Stimulated activated naive B cell treated with anti-CD40 and anti-IgM and Interleukin-4, amounts not matched to agents 10 μg/mL and 1 μg/mL and 100 μg/mL, for 72 hours (primary cell): ENCODE measurements at regions not wholly inside any gene's neighbourhood (a gene's known extent, or its start where the extent isn't known, plus 50 kb on each side); places are given as distances from the start of the nearest gene placed in this dataset.
"Not testable (repeated sequence)": the region's sequence is repeated elsewhere in the genome, so short reads cannot be mapped to it uniquely, and the experiment has no call there.

ENCODE experiments used
- ATAC-seq, 2 donors: fragments of 150-1000 bp; cut with Tn5 transposase; replicated peaks; 2 replicates each; pipeline ENCODE4 v1.10.0; 2021; ENCODE audit warnings: moderate library complexity in 1 of 2
- DNase-seq: peaks from one replicate; pipeline ENCODE4 v3.0.0; 2021
- H3K27ac Mint-ChIP-seq: one replicate; pipeline ENCODE4 v1.8.0; 2022; ENCODE audit warnings: mild to moderate bottlenecking, mixed read lengths
- H3K27me3 Mint-ChIP-seq, 2 donors: one replicate each; pipeline ENCODE4 v1.8.0; 2022; ENCODE audit warnings: mixed read lengths in 2 of 2
- H3K36me3 Mint-ChIP-seq, 2 donors: one replicate each; pipeline ENCODE4 v1.8.0; 2022; ENCODE audit warnings: mixed read lengths in 2 of 2, mild to moderate bottlenecking in 1 of 2
- H3K4me1 Mint-ChIP-seq, 2 donors: one replicate each; pipeline ENCODE4 v1.8.0; 2022; ENCODE audit warnings: mixed read lengths in 2 of 2, mild to moderate bottlenecking in 1 of 2
- H3K4me3 Mint-ChIP-seq, 2 donors: one replicate each; pipeline ENCODE4 v1.8.0; 2022; ENCODE audit warnings: mild to moderate bottlenecking in 2 of 2, mixed read lengths in 2 of 2, moderate library complexity in 1 of 2
- H3K9me3 Mint-ChIP-seq, 2 donors: one replicate each; pipeline ENCODE4 v1.8.0; 2022; ENCODE audit warnings: mixed read lengths in 2 of 2, mild to moderate bottlenecking in 1 of 2

- peaks cover 9 to 12% of the 10 kb centered on the region in 2 donors for H3K9me3 Mint-ChIP-seq
- H3K4me3 Mint-ChIP-seq = peak overlapping the region; percentile 74 to 82
- peak overlapping the region; percentile 73 for H3K27ac Mint-ChIP-seq
- DNase-seq (no peak), ATAC-seq (peak in 1 of 2 donors; percentile 27)
- peaks cover 11 to 18% of the 10 kb centered on the region in 2 donors for H3K27me3 Mint-ChIP-seq
- peaks cover 6 to 7% of the 10 kb centered on the region in 2 donors for H3K4me1 Mint-ChIP-seq
- H3K36me3 Mint-ChIP-seq = peaks cover 0 to 4% of the 10 kb centered on the region in 2 donors
Observed at GRCh38 chr19:37303591-37304171, 67.2 kb upstream of the ZNF527 start.

DNA sequence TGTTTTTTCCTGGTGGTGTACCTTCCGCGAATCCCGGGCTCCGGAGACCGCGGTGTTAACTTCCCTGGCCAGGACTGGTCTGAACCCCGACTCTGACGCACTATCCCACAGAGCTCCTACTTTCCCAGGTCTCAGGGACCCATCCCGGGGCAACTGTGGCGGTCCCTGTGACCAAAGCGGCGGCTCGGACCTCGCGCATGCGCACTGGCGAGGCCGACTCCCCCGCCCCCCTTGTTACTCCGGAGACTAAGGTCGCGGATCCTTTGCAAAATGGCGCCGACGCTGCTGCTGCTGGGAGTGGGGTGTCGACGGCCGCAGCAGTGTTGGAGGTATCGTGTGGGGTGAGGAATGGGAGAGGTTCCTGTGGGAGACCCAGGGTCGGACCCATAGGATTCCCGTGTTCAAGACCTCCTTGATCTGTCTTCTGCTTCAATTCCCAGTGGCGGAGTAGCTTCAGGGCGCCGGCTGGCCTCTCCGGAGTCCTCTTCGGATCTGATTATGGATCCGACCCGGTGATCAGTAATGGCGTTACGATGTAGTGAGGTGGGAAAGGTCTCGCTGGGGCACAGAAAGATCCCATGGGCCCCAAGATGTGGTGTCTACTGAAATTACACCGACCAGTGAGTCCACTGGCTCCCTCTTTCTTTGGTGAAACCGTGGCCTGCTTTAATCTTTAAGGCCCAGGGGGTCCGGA, 66.6 kb upstream of the ZNF527 start:
- no peak for DNase-seq
- peak in 1 of 2 donors; percentile 54 for ATAC-seq

GRCh38 chr19:37304884-37305255, 66.0 kb upstream of the ZNF527 start:
- peaks cover 11 to 18% of the 10 kb centered on the region in 2 donors for H3K27me3 Mint-ChIP-seq

More for the DNA sequence above, 66.6 kb upstream of the ZNF527 start:
- peaks cover 11 to 18% of the 10 kb centered on the region in 2 donors for H3K27me3 Mint-ChIP-seq
- peaks cover 0 to 4% of the 10 kb centered on the region in 2 donors for H3K36me3 Mint-ChIP-seq
- peak overlapping the region; percentile 74 to 82 for H3K4me3 Mint-ChIP-seq
- peaks cover 9 to 12% of the 10 kb centered on the region in 2 donors for H3K9me3 Mint-ChIP-seq
- peak overlapping the region; percentile 73 for H3K27ac Mint-ChIP-seq
- H3K4me1 Mint-ChIP-seq = peaks cover 6 to 7% of the 10 kb centered on the region in 2 donors

GRCh38 chr19:37306383-37306963, 64.4 kb upstream of the ZNF527 start:
- DNase-seq (no peak), ATAC-seq (no peak)
- Mint-ChIP-seq H3K9me3 (peaks cover 9 to 12% of the 10 kb centered on the region in 2 donors), H3K27ac (no peak overlapping the region), H3K36me3 (peaks cover 0 to 4% of the 10 kb centered on the region in 2 donors), H3K27me3 (peaks cover 11 to 21% of the 10 kb centered on the region in 2 donors), H3K4me3 (no peak overlapping the region), H3K4me1 (peaks cover 9 to 13% of the 10 kb centered on the region in 2 donors)

More at GRCh38 chr19:37304884-37305255, 66.0 kb upstream of the ZNF527 start:
- DNase-seq (no peak), ATAC-seq (no peak)
- H3K4me3 Mint-ChIP-seq = no peak overlapping the region
- peaks cover 7 to 8% of the 10 kb centered on the region in 2 donors for H3K4me1 Mint-ChIP-seq
- no peak overlapping the region for H3K27ac Mint-ChIP-seq
- H3K36me3 Mint-ChIP-seq = peaks cover 0 to 4% of the 10 kb centered on the region in 2 donors
- H3K9me3 Mint-ChIP-seq = peaks cover 9 to 12% of the 10 kb centered on the region in 2 donors

GRCh38 chr19:37309834-37310575, 60.9 kb upstream of the ZNF527 start:
- DNase-seq = no peak

DNA sequence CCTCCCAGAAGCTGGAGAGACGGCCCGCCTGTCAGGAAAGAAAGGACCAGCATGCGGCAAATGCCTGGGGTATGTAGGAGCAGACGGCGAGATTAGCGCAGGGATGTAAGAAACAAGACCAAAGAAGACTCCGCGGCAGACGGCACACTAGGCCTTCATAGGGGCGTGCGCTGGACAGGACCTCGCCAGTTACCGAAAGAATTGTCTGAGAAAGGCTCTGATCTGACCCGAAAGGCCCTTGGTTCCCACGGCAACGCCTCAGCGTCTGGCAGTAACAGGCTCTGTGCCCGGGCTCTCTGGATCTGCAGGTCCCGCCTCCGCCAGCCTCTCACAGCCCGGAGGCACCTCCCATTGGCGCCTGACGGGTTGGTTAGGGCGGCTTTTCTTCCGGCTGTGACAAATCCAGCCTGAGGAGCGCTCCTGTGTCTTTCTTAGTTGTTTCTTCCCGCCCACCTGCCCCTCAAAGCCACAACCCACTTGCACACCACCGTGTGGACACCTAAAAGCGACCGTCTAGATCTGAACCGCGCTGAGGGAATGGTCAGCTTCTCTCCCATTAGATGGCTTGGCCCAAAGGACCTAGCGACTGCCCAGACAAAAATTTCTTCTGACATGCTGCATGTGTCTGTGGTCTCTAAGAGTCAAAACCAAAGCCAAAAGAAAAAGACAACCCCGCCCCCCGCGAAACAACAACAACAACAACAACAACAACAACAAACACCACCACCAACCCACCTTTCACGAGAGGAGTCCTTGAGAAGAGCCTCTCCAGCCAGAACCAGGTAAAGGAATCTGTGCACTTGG, 58.2 kb upstream of the ZNF527 start:
- H3K27me3 Mint-ChIP-seq, H3K9me3 Mint-ChIP-seq, H3K36me3 Mint-ChIP-seq: not testable (repeated sequence)
- H3K4me1 Mint-ChIP-seq = peaks cover 15 to 21% of the 10 kb centered on the region in 2 donors
- H3K4me3 Mint-ChIP-seq = peak overlapping the region; percentile 77 to 82
- H3K27ac Mint-ChIP-seq = peak overlapping the region; percentile 47
- DNase-seq (peak; percentile 65), ATAC-seq (peak; percentile 68 to 69)

More at GRCh38 chr19:37309834-37310575, 60.9 kb upstream of the ZNF527 start:
- Mint-ChIP-seq H3K4me3 (no peak overlapping the region), H3K27ac (no peak overlapping the region), H3K9me3 (peaks cover 6 to 9% of the 10 kb centered on the region in 2 donors), H3K4me1 (peaks cover 15 to 21% of the 10 kb centered on the region in 2 donors), H3K36me3 (peaks cover 1 to 5% of the 10 kb centered on the region in 2 donors), H3K27me3 (peaks cover 5 to 6% of the 10 kb centered on the region in 2 donors)
- no peak for ATAC-seq

GRCh38 chr19:37313335-37313627, 57.6 kb upstream of the ZNF527 start:
- ATAC-seq (no peak), DNase-seq (no peak)
- Mint-ChIP-seq H3K4me1 (peaks cover 15 to 21% of the 10 kb centered on the region in 2 donors), H3K27ac (no peak overlapping the region), H3K9me3 (peaks cover 3 to 5% of the 10 kb centered on the region in 2 donors), H3K27me3 (peaks cover 5 to 6% of the 10 kb centered on the region in 2 donors), H3K4me3 (peak overlapping the region; percentile 77 to 82), H3K36me3 (peaks cover 4 to 9% of the 10 kb centered on the region in 2 donors)

- peaks cover 3 to 5% of the 10 kb centered on the region in 2 donors for H3K9me3 Mint-ChIP-seq
- peaks cover 24 to 43% of the 10 kb centered on the region in 2 donors for H3K4me1 Mint-ChIP-seq
- peak; percentile 95 for DNase-seq
- H3K27ac Mint-ChIP-seq = peak overlapping the region; percentile 99
- peaks cover 23 to 39% of the 10 kb centered on the region in 2 donors for H3K36me3 Mint-ChIP-seq
- peak; percentile 94 to 96 for ATAC-seq
- peak overlapping the region; percentile 97 to 99 for H3K4me3 Mint-ChIP-seq
- peaks cover 0 to 6% of the 10 kb centered on the region in 2 donors for H3K27me3 Mint-ChIP-seq
Observed at GRCh38 chr19:37317403-37318209, 53.3 kb upstream of the ZNF527 start.

DNA sequence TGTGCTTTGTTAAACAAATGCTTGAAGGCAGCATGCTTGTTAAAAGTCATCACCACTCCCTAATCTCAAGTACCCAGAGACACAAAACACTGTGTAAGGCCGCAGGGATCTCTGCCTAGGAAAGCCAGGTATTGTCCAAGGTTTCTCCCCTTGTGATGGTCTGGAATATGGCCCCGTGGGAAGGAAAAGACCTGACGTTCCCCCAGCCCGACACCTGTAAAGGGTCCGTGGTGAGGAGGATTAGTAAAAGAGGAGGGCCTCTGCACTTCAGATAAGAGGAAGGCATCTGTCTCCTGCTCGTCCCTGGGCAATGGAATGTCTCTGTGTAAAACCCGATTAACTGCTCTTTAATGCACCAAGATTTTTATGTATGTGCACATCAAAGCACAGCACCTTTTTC, 49.9 kb upstream of the ZNF527 start:
- H3K9me3 Mint-ChIP-seq, H3K27ac Mint-ChIP-seq, ATAC-seq, H3K27me3 Mint-ChIP-seq, DNase-seq, H3K4me3 Mint-ChIP-seq: not testable (repeated sequence)
- Mint-ChIP-seq H3K36me3 (peaks cover 33 to 52% of the 10 kb centered on the region in 2 donors), H3K4me1 (peaks cover 16 to 35% of the 10 kb centered on the region in 2 donors)
